Hepatocyte (in vitro differentiated cells): ENCODE measurements at regions not wholly inside any gene's neighbourhood (a gene's known extent, or its start where the extent isn't known, plus 50 kb on each side); places are given as distances from the start of the nearest gene placed in this dataset.

ENCODE experiments used
- DNase-seq: peaks from one replicate; pipeline ENCODE4 v3.0.0-alpha.2; 2016; ENCODE audit warnings: low spot score
- H2AFZ ChIP-seq: fragments of 200-600 bp; sonication (generic); 2 replicates; pipeline ENCODE4 v1.6.0; 2016; ENCODE audit warnings: antibody characterized with exemption, mild to moderate bottlenecking
- H3K27ac ChIP-seq: fragments of 200-600 bp; sonication (generic); 2 replicates; pipeline ENCODE4 v1.5.1; 2016; ENCODE audit warnings: mild to moderate bottlenecking
- H3K27me3 ChIP-seq: fragments of 200-600 bp; sonication (generic); 2 replicates; pipeline ENCODE4 v1.6.1; 2016
- H3K36me3 ChIP-seq: fragments of 200-600 bp; sonication (generic); replicated peaks from 2 replicates; pipeline ENCODE4 v1.5.1; 2016; ENCODE audit warnings: low read depth; ENCODE audit not compliant: insufficient read depth
- H3K4me1 ChIP-seq: fragments of 200-600 bp; sonication (generic); 2 replicates; pipeline ENCODE4 v1.5.1; 2016; ENCODE audit warnings: mild to moderate bottlenecking, moderate library complexity; ENCODE audit not compliant: insufficient read depth
- H3K4me2 ChIP-seq: fragments of 200-600 bp; sonication (generic); 2 replicates; pipeline ENCODE4 v1.6.0; 2016
- H3K4me3 ChIP-seq: fragments of 200-600 bp; sonication (generic); 2 replicates; pipeline ENCODE4 v1.5.1; 2016; ENCODE audit warnings: mild to moderate bottlenecking
- H3K79me2 ChIP-seq: fragments of 200-600 bp; sonication (generic); 2 replicates; pipeline ENCODE4 v1.6.0; 2017; ENCODE audit warnings: mild to moderate bottlenecking
- H3K9me2 ChIP-seq: fragments of 200-600 bp; sonication (generic); replicated peaks from 2 replicates; pipeline ENCODE4 v1.6.0; 2017; ENCODE audit warnings: mild to moderate bottlenecking; ENCODE audit not compliant: insufficient read depth
- H3K9me3 ChIP-seq: fragments of 200-600 bp; sonication (generic); 2 replicates; pipeline ENCODE4 v1.5.1; 2016; ENCODE audit warnings: low read depth, mild to moderate bottlenecking
- H4K20me1 ChIP-seq: fragments of 200-600 bp; sonication (generic); 2 replicates; pipeline ENCODE4 v1.6.0; 2016; ENCODE audit warnings: mild to moderate bottlenecking; ENCODE audit not compliant: insufficient read depth, poor library complexity, severe bottlenecking
- EZH2 ChIP-seq: fragments of 200-600 bp; sonication (generic); IDR thresholded peaks from 2 replicates; pipeline ENCODE4 v1.6.1; 2016; ENCODE audit warnings: antibody characterized with exemption, mild to moderate bottlenecking, borderline replicate concordance
- EZH2phosphoT487 ChIP-seq: fragments of 200-600 bp; sonication (generic); IDR thresholded peaks from one replicate; pipeline ENCODE4 v1.6.1; 2018; ENCODE audit warnings: antibody characterized with exemption, mild to moderate bottlenecking, low read depth, moderate library complexity; ENCODE audit not compliant: unreplicated experiment, severe bottlenecking
- WGBS: methylation state at CpG from one replicate; pipeline ENCODE4 v1.1.6; 2016; ENCODE audit warnings: low lambda C conversion rate; ENCODE audit errors: missing lambda C conversion rate; 5-methylcytosine and 5-hydroxymethylcytosine counted together
- TF ChIP-seq, protein P1 (sequence below): fragments of 200-600 bp; sonication (generic); IDR thresholded peaks from 2 replicates; pipeline ENCODE4 v1.5.1; 2016; ENCODE audit warnings: antibody characterized with exemption, mild to moderate bottlenecking; ENCODE audit not compliant: poor library complexity

- H3K4me2 ChIP-seq = no peak overlapping the region
- H3K79me2 ChIP-seq = no peaks in the 10 kb centered on the region
- H3K4me1 ChIP-seq = no peaks in the 10 kb centered on the region
- TF ChIP-seq, protein P1, sequence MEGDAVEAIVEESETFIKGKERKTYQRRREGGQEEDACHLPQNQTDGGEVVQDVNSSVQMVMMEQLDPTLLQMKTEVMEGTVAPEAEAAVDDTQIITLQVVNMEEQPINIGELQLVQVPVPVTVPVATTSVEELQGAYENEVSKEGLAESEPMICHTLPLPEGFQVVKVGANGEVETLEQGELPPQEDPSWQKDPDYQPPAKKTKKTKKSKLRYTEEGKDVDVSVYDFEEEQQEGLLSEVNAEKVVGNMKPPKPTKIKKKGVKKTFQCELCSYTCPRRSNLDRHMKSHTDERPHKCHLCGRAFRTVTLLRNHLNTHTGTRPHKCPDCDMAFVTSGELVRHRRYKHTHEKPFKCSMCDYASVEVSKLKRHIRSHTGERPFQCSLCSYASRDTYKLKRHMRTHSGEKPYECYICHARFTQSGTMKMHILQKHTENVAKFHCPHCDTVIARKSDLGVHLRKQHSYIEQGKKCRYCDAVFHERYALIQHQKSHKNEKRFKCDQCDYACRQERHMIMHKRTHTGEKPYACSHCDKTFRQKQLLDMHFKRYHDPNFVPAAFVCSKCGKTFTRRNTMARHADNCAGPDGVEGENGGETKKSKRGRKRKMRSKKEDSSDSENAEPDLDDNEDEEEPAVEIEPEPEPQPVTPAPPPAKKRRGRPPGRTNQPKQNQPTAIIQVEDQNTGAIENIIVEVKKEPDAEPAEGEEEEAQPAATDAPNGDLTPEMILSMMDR = no peak
- TF ChIP-seq EZH2 (no peak), EZH2phosphoT487 (no peak)
- no peaks in the 10 kb centered on the region for H3K9me3 ChIP-seq
- H3K4me3 ChIP-seq = no peak overlapping the region
- H4K20me1 ChIP-seq = no peaks in the 10 kb centered on the region
- no peak overlapping the region for H2AFZ ChIP-seq
- H3K27me3 ChIP-seq = no peaks in the 10 kb centered on the region
- no peak for DNase-seq
- H3K9me2 ChIP-seq = no peaks in the 10 kb centered on the region
- no peak overlapping the region for H3K27ac ChIP-seq
- WGBS = 80% methylated on average over 7 of the region's 7 CpGs
- H3K36me3 ChIP-seq = no peaks in the 10 kb centered on the region
These were observed 112.2 kb upstream of the PDE7B start for GRCh38 chr6:135739288-135739687.

DNA sequence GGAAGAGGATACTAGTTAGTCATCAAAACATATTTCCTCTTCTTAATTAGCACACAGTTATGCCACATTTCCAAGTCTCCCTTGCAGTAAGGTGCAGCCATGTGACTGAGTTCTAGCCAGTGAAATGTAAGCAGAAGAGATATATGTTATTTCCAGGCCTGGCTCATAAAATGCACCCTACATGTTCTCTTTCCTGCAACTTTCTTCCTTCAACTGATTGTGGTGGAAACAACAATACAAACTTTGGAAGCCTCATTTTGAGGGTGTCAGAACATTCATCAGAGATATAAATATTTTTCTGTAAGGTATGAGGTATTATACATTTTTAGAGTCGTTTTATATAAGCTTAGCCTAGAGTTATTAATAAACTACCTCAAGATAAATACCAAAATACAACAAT, 110.9 kb upstream of the PDE7B start:
- no peaks in the 10 kb centered on the region for H4K20me1 ChIP-seq
- no peaks in the 10 kb centered on the region for H3K27me3 ChIP-seq
- no peaks in the 10 kb centered on the region for H3K79me2 ChIP-seq
- no peak overlapping the region for H3K4me2 ChIP-seq
- no peaks in the 10 kb centered on the region for H3K9me3 ChIP-seq
- TF ChIP-seq, protein P1 = no peak
- TF ChIP-seq EZH2 (no peak), EZH2phosphoT487 (no peak)
- H3K4me1 ChIP-seq = no peaks in the 10 kb centered on the region
- no peak overlapping the region for H3K27ac ChIP-seq
- WGBS = 81% methylated on average over 1 of the region's 1 CpG
- H2AFZ ChIP-seq = no peak overlapping the region
- DNase-seq = no peak
- no peak overlapping the region for H3K4me3 ChIP-seq
- no peaks in the 10 kb centered on the region for H3K36me3 ChIP-seq
- no peaks in the 10 kb centered on the region for H3K9me2 ChIP-seq

- no peaks in the 10 kb centered on the region for H3K4me1 ChIP-seq
- H4K20me1 ChIP-seq = no peaks in the 10 kb centered on the region
- H3K9me3 ChIP-seq = no peaks in the 10 kb centered on the region
- TF ChIP-seq, protein P1 = no peak
- TF ChIP-seq EZH2 (no peak), EZH2phosphoT487 (no peak)
- H3K4me3 ChIP-seq = no peak overlapping the region
- no peak for DNase-seq
- WGBS = 82% methylated on average over 5 of the region's 5 CpGs
- H3K9me2 ChIP-seq = no peaks in the 10 kb centered on the region
- no peaks in the 10 kb centered on the region for H3K36me3 ChIP-seq
- no peak overlapping the region for H3K27ac ChIP-seq
- H2AFZ ChIP-seq = no peak overlapping the region
- H3K79me2 ChIP-seq = no peaks in the 10 kb centered on the region
- no peaks in the 10 kb centered on the region for H3K27me3 ChIP-seq
- H3K4me2 ChIP-seq = no peak overlapping the region
These were observed 108.0 kb upstream of the PDE7B start for GRCh38 chr6:135743476-135743875.

DNA sequence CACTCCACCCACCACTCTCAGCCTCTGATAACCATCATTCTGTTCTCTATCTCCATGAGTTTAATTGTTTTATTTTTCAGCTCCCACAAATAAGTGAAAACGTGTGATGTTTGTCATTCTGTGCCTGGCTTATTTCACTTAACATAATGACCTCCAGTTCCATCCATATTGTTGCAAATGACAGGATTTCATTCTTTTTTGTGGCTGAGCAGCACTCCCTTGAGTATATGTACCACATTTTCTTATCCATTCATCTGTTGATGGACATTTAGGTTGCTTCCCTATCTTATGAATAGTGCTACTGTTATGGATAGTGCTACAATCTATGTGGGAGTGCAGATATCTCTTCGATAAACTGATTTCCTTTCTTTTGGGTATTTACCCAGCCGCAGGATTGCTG, 103.3 kb upstream of the PDE7B start:
- no peak overlapping the region for H3K4me2 ChIP-seq
- no peak overlapping the region for H2AFZ ChIP-seq
- 80% methylated on average over 3 of the region's 3 CpGs for WGBS
- H3K9me2 ChIP-seq = no peaks in the 10 kb centered on the region
- no peak overlapping the region for H3K4me3 ChIP-seq
- no peak for DNase-seq
- H4K20me1 ChIP-seq = no peaks in the 10 kb centered on the region
- H3K27me3 ChIP-seq = no peaks in the 10 kb centered on the region
- H3K36me3 ChIP-seq = no peaks in the 10 kb centered on the region
- H3K27ac ChIP-seq = no peak overlapping the region
- no peaks in the 10 kb centered on the region for H3K9me3 ChIP-seq
- H3K79me2 ChIP-seq = no peaks in the 10 kb centered on the region
- no peaks in the 10 kb centered on the region for H3K4me1 ChIP-seq
- TF ChIP-seq EZH2phosphoT487 (no peak), EZH2 (no peak)
- TF ChIP-seq, protein P1 = no peak
